Activated T-helper 17 cell treated with anti-CD3 and anti-CD28 coated beads, Interleukin-2, amount 50 U/mL, for 72 hours (primary cell): ENCODE measurements at regions not wholly inside any gene's neighbourhood (a gene's known extent, or its start where the extent isn't known, plus 50 kb on each side); places are given as distances from the start of the nearest gene placed in this dataset.
"Not testable (repeated sequence)": the region's sequence is repeated elsewhere in the genome, so short reads cannot be mapped to it uniquely, and the experiment has no call there.

Experiments used
- ATAC-seq: fragments of 150-1000 bp; cut with Tn5 transposase; replicated peaks from 2 replicates; pipeline ENCODE4 v1.10.0; 2021; ENCODE audit warnings: mild to moderate bottlenecking, moderate library complexity
- H3K27ac Mint-ChIP-seq: one replicate; pipeline ENCODE4 v1.8.0; 2022; ENCODE audit warnings: mixed read lengths
- H3K27me3 Mint-ChIP-seq: one replicate; pipeline ENCODE4 v1.8.0; 2022; ENCODE audit warnings: mixed read lengths
- H3K36me3 Mint-ChIP-seq: one replicate; pipeline ENCODE4 v1.8.0; 2022; ENCODE audit warnings: low read depth, mild to moderate bottlenecking, mixed read lengths
- H3K4me1 Mint-ChIP-seq: one replicate; pipeline ENCODE4 v1.8.0; 2022; ENCODE audit warnings: mixed read lengths
- H3K4me3 Mint-ChIP-seq: one replicate; pipeline ENCODE4 v1.8.0; 2022; ENCODE audit warnings: mild to moderate bottlenecking, mixed read lengths
- H3K9me3 Mint-ChIP-seq: one replicate; pipeline ENCODE4 v1.8.0; 2022; ENCODE audit warnings: mixed read lengths

DNA sequence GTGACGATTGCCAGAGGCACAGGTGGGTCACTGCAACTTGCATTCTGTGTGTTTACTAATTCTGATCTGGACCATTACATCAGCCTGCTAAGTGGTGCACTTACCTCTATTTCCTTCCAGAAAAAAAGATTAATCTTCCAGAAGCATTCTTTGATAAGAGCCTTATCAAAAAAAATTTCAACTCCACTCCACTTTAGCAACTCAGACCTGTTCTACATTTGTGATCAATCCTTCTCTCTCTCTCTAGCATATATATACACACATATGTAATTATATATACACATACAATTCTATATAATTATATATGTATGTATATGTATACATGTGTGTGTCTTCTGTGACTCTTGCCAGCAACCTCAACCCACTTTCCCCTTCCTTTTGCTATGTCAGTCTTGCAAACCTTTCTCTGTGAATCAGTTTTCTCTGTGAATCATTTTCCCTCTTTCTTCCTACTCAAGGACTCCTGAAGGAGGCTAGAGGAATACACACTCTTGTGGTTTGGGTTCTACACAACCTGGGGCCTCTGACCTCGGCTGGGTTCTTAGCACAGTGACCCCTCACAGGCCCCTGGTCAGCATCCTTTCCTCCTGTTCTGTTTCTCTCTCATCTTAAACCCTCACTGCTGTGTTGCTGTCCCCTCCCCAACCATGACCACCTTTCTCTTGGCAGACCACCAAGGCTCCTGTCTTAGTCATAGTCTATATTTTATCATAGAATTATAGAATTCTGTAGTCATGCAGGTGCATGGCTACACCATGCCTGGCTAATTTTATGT lies 130.4 kb upstream of the PELI1 start:
- H3K27ac Mint-ChIP-seq = peak overlapping the region; percentile 36
- H3K9me3 Mint-ChIP-seq = peaks cover 9% of the 10 kb centered on the region
- ATAC-seq = peak; percentile 87
- H3K4me3 Mint-ChIP-seq = no peak overlapping the region
- no peaks in the 10 kb centered on the region for H3K27me3 Mint-ChIP-seq
- peaks cover 21% of the 10 kb centered on the region for H3K4me1 Mint-ChIP-seq
- H3K36me3 Mint-ChIP-seq = no peaks in the 10 kb centered on the region

DNA sequence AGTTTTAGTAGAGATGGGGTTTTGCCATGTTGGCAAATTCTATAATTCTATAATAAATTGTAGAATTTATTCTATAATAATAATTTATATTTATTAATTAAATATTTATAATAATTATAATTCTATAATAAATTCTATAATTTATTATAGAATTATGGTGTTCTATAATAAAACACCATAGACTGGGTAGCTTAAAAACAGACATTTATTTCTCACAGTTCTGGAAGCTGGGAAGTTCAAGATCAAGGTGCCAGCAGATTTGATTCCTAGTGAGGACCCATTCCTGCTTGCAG lies 130.9 kb upstream of the PELI1 start:
- Mint-ChIP-seq H3K36me3 (no peaks in the 10 kb centered on the region), H3K4me3 (no peak overlapping the region), H3K4me1 (peaks cover 21% of the 10 kb centered on the region), H3K27me3 (no peaks in the 10 kb centered on the region), H3K27ac (no peak overlapping the region), H3K9me3 (peaks cover 9% of the 10 kb centered on the region)
- ATAC-seq = no peak

DNA sequence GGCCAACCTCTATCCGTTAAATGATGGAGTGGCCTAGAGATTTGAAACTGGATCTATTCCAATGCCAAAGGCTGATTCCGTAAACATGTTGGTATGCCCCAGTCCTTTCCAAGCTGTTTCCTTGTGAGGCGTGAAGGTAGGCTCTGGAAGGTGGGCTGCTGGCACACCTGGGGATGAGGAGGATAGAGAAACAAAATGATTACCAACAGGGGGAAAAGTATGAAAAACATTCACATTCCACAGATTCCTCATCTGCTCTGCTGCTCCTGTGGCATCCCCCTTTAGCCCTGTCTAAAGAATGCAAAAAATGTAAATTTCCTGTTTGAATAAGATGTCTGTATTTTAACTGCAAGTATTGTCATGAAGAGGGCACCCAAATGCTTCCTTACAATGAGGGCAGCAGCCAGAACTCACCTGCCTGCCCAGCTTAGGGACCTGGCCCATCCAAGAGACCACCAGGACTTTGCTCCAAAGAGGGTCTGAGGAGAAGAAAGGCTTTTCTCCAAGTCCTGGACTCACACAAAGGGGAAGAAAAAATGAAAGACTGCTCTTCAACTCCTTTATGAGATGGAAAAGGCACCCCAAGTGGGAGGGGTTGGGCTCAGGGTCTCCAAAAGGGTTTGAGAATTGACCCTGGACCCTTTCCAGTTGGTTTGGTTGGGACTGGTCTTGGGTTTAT lies 132.3 kb upstream of the PELI1 start:
- Mint-ChIP-seq H3K36me3 (no peaks in the 10 kb centered on the region), H3K9me3 (no peaks in the 10 kb centered on the region), H3K4me1 (peaks cover 21% of the 10 kb centered on the region), H3K27me3 (no peaks in the 10 kb centered on the region), H3K4me3 (no peak overlapping the region), H3K27ac (peak overlapping the region; percentile 44)
- ATAC-seq = no peak

DNA sequence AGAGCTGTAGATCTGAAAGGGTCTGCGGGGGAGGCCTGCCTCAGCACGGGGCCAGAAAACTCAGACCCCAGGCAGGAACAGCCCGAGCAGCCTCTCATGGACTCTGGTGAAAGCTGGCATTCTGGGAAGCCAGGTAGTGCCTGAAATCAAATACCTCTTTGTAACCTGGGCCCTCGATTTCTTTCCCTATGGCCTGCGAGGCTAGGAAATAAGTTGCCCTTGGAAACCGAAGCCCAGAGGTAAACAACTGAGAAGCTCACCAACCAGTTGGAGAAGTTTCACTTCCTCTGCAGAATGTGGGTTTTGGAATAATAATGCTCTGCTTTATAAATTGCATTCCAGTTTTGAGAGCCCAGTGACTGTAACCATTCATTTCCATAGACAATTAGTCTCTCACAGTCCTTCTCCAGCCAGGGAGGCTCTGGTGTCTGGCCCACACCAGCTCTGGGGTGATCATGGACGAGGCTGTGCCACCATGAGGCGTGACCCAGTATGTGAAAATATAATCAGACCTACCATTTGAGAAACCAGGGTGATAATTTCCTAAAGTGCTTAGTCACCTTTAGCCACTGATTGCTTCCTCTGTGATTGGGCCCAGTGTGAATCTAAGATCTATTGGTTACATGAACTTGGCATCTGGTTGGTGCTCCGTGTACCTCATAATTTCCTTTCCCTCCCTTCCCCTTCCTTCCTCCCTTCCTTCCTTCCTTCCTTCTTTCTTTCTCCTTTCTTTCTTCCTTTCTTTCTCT lies 133.1 kb upstream of the PELI1 start:
- H3K27ac Mint-ChIP-seq = peak overlapping the region; percentile 22
- H3K4me3 Mint-ChIP-seq = no peak overlapping the region
- H3K27me3 Mint-ChIP-seq = no peaks in the 10 kb centered on the region
- H3K9me3 Mint-ChIP-seq = no peaks in the 10 kb centered on the region
- peaks cover 21% of the 10 kb centered on the region for H3K4me1 Mint-ChIP-seq
- H3K36me3 Mint-ChIP-seq = no peaks in the 10 kb centered on the region
- ATAC-seq = no peak

DNA sequence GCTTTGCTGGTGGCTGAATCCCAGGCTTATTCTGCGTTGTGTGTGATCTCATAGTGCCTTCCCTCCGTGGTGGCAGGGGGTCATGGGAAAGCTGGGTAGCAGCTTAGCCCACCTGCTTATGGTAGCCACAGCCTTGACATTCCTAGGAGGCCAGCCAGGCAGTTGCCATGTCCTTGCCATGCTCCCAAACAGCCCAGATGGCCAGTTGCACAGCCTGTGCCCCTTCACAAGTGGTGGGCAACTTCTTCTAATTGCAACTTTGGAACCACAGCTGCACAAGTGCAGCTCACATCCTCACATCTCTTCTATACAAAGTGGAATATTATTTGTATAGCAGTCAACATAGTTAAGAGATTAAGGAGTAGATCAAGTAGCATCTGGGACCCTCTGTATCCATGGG lies 136.6 kb upstream of the PELI1 start:
- H3K36me3 Mint-ChIP-seq, H3K27me3 Mint-ChIP-seq, H3K4me3 Mint-ChIP-seq, H3K9me3 Mint-ChIP-seq, H3K4me1 Mint-ChIP-seq, H3K27ac Mint-ChIP-seq, ATAC-seq: not testable (repeated sequence)

DNA sequence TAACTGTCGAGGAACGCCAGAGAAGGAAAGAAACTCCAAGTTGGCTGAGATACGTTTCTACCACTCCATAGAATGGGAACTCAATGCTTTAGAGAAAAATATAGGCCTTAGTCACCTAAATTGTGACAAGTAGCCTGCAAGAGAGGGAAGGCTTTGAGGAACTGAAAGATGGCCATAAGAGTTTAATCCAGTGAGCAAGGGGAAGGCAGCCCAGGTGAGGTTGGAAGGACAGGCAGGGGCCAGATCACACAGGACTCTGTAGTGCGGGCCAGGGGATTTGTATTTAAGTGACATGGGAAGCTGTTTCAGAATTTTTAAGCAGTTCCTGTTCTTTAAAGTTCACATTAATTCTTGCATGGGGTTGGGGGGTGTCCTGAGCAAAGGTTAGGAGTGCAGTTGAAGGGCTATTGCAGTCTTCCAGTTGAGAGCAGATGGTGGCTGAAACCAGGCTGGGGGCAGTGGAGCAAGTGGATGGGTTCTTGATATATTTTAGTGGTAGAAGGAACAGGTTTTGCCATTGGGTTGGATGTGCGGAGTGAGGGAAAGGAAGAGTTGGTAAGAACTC lies 138.9 kb upstream of the PELI1 start:
- H3K9me3 Mint-ChIP-seq = no peaks in the 10 kb centered on the region
- peak; percentile 34 for ATAC-seq
- no peaks in the 10 kb centered on the region for H3K4me1 Mint-ChIP-seq
- H3K27ac Mint-ChIP-seq = no peak overlapping the region
- no peaks in the 10 kb centered on the region for H3K27me3 Mint-ChIP-seq
- H3K4me3 Mint-ChIP-seq = no peak overlapping the region
- no peaks in the 10 kb centered on the region for H3K36me3 Mint-ChIP-seq

DNA sequence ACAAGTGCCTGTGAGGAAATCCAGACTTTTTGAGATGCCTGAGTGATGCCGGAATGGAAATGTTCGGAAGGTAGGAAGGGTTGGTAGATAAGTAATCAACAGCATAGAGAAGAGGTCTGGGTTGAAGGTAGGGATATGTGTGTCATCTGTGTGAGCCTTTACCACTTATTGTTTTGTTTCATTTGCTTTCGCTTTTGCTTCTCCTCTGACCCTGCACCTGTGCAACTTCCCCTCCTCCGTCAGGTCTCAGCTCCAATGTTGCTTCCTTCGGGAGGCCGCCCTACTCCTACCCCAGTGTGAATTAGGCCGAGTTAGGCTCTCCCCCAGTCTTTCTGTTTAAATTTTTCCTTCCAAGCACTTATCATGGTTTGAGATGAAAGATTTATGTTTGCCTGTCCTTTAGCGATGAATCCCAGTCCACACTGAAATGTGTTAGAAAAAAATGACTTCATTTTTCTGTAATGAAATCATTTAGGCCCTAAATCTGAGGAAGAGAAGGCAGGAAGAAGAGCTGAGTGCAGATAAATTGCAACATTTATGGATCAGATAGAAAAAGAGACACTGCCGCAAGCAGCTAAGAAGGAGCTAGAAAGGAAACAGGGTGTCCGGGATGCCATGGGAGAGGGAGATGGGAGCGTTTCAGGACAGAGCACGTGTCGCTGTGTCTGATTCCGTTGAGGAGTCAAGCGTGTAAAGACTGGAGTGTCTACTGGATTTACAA lies 139.6 kb upstream of the PELI1 start:
- ATAC-seq = peak; percentile 99
- no peaks in the 10 kb centered on the region for H3K4me1 Mint-ChIP-seq
- H3K4me3 Mint-ChIP-seq = no peak overlapping the region
- no peaks in the 10 kb centered on the region for H3K9me3 Mint-ChIP-seq
- no peaks in the 10 kb centered on the region for H3K36me3 Mint-ChIP-seq
- H3K27me3 Mint-ChIP-seq = no peaks in the 10 kb centered on the region
- H3K27ac Mint-ChIP-seq = no peak overlapping the region

DNA sequence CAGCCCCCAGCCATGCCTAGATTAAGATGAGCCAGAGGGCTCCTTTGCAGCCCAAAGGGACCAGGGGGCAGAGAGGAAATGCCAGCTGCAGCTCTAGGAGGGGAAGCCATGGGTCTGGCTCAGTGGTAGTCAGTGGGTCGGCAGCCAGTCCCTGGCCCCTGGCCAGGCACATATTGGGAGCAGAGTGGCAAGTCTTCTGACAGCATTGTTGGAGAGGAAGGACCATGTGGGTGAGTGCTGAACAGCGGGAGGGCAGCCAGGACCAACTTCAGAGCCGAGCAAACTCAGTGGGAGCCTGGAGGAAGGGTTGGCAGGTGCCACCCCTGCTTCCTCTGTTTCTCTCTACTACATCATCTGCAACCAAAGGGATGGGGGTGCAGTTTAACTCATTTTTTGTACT lies 140.5 kb upstream of the PELI1 start:
- H3K4me3 Mint-ChIP-seq = no peak overlapping the region
- no peaks in the 10 kb centered on the region for H3K36me3 Mint-ChIP-seq
- no peaks in the 10 kb centered on the region for H3K9me3 Mint-ChIP-seq
- no peak for ATAC-seq
- no peaks in the 10 kb centered on the region for H3K27me3 Mint-ChIP-seq
- no peak overlapping the region for H3K27ac Mint-ChIP-seq
- no peaks in the 10 kb centered on the region for H3K4me1 Mint-ChIP-seq

DNA sequence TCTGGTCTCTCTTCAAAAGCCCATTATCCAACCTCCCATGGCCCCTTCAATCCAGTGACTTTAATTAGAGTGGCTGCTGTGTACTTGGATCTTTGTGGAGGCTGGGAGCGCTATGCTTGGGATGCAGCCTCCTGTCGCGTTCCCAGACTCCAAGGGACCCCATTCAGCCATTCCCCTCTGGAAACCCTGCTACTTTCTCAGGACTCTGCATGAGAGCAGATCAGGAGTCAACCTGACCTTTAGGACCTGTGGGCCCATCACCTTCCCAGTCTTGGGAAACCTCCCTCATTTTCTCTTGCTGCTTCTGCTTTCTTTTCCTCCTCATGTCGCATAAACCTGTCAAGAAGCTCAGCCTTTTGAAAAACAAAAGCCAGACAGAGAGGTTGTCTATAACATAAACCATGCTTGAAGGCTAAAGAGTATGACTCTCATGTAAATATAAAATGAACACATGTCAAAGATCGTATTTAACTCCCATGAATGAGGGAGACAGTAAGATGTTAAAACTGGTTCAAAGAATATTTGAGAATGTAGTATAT lies 143.1 kb upstream of the PELI1 start:
- Mint-ChIP-seq H3K4me1 (no peaks in the 10 kb centered on the region), H3K27ac (no peak overlapping the region), H3K4me3 (no peak overlapping the region), H3K27me3 (no peaks in the 10 kb centered on the region), H3K9me3 (no peaks in the 10 kb centered on the region), H3K36me3 (no peaks in the 10 kb centered on the region)
- no peak for ATAC-seq

DNA sequence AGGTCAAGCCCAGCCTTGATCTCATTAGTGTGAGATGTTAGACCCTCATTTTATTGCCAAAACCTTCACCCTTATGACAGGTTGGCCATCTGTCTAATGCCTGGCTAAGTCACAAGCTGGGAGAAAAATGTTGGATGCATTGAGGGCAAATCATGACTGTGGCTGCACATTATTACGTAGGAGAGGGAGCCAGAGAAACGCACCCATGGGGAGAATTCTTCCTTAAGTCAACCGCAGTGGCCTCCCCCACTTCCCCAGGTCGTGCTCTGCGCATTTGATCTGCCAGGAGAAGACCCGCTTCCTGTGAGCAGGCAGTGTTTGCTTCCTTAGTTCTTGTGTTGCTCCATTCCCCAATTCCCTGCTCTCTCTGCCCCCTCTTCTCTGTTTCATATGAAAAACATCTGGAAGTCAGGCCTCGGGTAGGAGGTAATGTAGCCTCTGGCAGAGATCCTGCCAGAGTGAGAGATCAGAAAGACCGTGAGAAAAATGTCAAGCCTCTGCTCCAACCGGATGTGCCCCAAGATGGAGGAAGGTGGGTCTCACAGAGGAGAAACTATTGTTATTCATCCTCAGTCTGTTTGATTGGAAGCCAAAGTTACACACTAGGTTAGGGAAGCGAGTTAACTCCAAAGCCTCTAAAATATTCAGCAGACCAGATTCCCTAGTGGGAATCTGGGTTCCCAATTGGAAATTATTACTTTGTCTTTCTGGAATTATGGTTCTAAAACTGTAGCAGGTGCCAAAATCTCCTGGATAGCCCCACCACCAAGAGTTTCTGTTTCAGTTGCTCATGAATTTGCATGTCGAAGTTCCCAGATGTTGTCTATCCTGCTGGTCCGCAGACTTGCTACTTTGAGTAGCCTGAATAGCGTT lies 144.3 kb upstream of the PELI1 start:
- no peaks in the 10 kb centered on the region for H3K4me1 Mint-ChIP-seq
- H3K4me3 Mint-ChIP-seq = no peak overlapping the region
- H3K36me3 Mint-ChIP-seq = no peaks in the 10 kb centered on the region
- no peaks in the 10 kb centered on the region for H3K9me3 Mint-ChIP-seq
- no peaks in the 10 kb centered on the region for H3K27me3 Mint-ChIP-seq
- ATAC-seq = no peak
- H3K27ac Mint-ChIP-seq = no peak overlapping the region

DNA sequence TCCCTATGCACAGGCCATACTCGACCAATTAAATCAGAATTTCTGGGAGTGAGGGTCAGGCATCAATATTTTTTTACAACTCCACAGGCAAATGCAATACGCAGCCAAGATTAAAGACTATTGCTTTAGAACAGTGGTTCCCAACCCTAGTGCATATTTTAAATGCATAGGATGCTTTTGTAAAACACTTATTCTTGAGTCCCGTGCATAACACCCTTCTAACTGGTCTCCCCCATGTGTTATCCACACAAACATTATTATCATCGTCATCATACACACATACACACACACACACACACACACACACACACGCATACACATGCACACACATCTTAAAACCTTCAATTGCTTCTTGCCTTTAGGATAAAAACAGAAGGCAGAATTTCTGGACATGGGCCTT lies 145.0 kb upstream of the PELI1 start:
- H3K9me3 Mint-ChIP-seq = no peaks in the 10 kb centered on the region
- H3K4me1 Mint-ChIP-seq = no peaks in the 10 kb centered on the region
- no peak overlapping the region for H3K27ac Mint-ChIP-seq
- H3K36me3 Mint-ChIP-seq = no peaks in the 10 kb centered on the region
- H3K27me3 Mint-ChIP-seq = no peaks in the 10 kb centered on the region
- ATAC-seq = no peak
- no peak overlapping the region for H3K4me3 Mint-ChIP-seq

DNA sequence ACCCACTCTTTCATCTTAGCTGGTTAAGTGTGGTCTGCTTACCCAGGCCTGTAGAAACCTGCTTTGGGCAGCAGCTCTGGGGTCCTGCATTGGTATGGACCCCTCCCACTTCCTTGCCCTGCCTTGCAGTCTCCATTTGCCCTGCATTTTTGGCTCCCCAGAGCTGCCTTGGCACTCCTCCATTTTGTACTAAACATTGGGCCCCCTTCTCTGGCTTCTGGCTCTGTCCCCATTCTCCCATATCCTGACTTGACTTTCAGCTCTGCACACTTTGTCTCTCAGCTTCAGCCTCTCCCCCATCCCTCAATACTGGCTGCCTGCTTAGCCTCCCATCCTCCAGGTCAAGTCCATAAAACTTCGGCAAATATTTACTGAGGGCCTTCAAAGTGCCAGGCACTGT lies 145.5 kb upstream of the PELI1 start:
- Mint-ChIP-seq H3K4me1 (peaks cover under 1% of the 10 kb centered on the region), H3K9me3 (no peaks in the 10 kb centered on the region), H3K27ac (no peak overlapping the region), H3K4me3 (no peak overlapping the region), H3K36me3 (no peaks in the 10 kb centered on the region), H3K27me3 (no peaks in the 10 kb centered on the region)
- no peak for ATAC-seq

DNA sequence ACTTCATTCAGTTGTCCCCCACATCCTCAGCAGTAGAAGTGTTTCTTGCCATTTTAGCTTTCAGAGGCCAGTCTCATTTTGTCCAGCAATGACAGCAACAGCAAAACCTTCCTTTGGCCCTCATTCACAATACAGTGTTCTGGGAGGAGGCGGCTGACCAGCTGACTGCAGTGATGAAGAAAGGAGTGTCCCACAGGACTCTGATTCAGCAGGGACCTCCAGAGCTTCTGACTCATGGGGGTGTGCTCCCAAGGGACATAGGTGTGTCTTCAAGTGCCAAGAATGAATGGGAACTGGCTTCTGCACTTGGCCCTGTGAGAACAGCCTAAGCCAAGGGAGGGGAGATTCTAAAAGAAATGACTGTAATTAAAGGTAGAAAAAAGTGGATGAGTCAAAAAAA lies 147.0 kb upstream of the PELI1 start:
- no peaks in the 10 kb centered on the region for H3K27me3 Mint-ChIP-seq
- H3K36me3 Mint-ChIP-seq = no peaks in the 10 kb centered on the region
- H3K27ac Mint-ChIP-seq = no peak overlapping the region
- no peak overlapping the region for H3K4me3 Mint-ChIP-seq
- H3K4me1 Mint-ChIP-seq = peaks cover 15% of the 10 kb centered on the region
- ATAC-seq = no peak
- H3K9me3 Mint-ChIP-seq = no peaks in the 10 kb centered on the region
